ENCODE measurements at regions not wholly inside any gene's neighbourhood (a gene's known extent, or its start where the extent isn't known, plus 50 kb on each side); places are given as distances from the start of the nearest gene placed in this dataset.

DNA sequence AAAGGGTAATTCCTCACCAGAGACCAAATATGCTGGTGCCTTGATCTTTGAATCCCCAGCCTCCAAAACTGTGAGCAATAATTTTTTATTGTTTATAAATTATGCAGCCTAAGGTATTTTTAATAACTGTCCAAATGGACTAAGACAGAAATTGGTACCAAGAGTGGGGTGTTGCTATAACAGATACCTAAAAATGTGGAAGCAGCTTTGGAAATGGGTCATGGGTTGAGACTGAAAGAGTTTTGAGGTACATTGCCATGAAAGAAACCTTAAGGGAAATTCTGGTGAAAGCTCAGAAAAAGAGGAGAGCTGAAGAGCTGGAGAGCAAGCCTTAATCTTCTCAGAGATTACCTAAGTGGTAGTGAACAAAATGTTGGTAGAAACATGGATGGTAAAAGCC, 378.2 kb downstream of the NXPE2 start:
- DNase-seq (ENCODE audit: low spot score): no peak
- Histone ChIP-seq H3K27me3 (ENCODE audit: control insufficient read depth in 4 of 4, insufficient read depth in 4 of 4, low read length in 3 of 4) (no peaks in the 10 kb centered on the region), H3K4me1 (ENCODE audit: control insufficient read depth in 4 of 4, insufficient read depth in 4 of 4, low read length in 3 of 4) (no peaks in the 10 kb centered on the region), H3K4me3 (ENCODE audit: low read depth in 1 of 3, low read length in 3 of 3) (no peak overlapping the region), H3K27ac (ENCODE audit: low read depth in 1 of 2, low read length in 2 of 2) (no peak overlapping the region), H3K9me3 (ENCODE audit: control insufficient read depth in 4 of 4, low read length in 3 of 4) (peaks cover 2 to 13% (median 4%) of the 10 kb centered on the region in 4 donors), H3K9ac (ENCODE audit: low read depth in 1 of 2, low read length in 2 of 2) (no peak overlapping the region), H3K36me3 (ENCODE audit: control insufficient read depth in 4 of 4, insufficient read depth in 3 of 4, low read depth in 1 of 4, low read length in 3 of 4) (no peaks in the 10 kb centered on the region)
- TF ChIP-seq YY1 (IDR thresholded peaks at IDR 0.05) (no peak), FOXA1 (IDR thresholded peaks at IDR 0.05) (no peak), EGR1 (IDR thresholded peaks at IDR 0.05; ENCODE audit: low read depth in 2 of 2) (no peak), SP1 (IDR thresholded peaks at IDR 0.05) (no peak), RXRA (IDR thresholded peaks at IDR 0.05) (no peak), FOXA2 (IDR thresholded peaks at IDR 0.05) (no peak), JUND (IDR thresholded peaks at IDR 0.05) (no peak)
- TF ChIP-seq, protein P1, sequence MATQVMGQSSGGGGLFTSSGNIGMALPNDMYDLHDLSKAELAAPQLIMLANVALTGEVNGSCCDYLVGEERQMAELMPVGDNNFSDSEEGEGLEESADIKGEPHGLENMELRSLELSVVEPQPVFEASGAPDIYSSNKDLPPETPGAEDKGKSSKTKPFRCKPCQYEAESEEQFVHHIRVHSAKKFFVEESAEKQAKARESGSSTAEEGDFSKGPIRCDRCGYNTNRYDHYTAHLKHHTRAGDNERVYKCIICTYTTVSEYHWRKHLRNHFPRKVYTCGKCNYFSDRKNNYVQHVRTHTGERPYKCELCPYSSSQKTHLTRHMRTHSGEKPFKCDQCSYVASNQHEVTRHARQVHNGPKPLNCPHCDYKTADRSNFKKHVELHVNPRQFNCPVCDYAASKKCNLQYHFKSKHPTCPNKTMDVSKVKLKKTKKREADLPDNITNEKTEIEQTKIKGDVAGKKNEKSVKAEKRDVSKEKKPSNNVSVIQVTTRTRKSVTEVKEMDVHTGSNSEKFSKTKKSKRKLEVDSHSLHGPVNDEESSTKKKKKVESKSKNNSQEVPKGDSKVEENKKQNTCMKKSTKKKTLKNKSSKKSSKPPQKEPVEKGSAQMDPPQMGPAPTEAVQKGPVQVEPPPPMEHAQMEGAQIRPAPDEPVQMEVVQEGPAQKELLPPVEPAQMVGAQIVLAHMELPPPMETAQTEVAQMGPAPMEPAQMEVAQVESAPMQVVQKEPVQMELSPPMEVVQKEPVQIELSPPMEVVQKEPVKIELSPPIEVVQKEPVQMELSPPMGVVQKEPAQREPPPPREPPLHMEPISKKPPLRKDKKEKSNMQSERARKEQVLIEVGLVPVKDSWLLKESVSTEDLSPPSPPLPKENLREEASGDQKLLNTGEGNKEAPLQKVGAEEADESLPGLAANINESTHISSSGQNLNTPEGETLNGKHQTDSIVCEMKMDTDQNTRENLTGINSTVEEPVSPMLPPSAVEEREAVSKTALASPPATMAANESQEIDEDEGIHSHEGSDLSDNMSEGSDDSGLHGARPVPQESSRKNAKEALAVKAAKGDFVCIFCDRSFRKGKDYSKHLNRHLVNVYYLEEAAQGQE (IDR thresholded peaks at IDR 0.05): no peak
- TF ChIP-seq, protein P2, sequence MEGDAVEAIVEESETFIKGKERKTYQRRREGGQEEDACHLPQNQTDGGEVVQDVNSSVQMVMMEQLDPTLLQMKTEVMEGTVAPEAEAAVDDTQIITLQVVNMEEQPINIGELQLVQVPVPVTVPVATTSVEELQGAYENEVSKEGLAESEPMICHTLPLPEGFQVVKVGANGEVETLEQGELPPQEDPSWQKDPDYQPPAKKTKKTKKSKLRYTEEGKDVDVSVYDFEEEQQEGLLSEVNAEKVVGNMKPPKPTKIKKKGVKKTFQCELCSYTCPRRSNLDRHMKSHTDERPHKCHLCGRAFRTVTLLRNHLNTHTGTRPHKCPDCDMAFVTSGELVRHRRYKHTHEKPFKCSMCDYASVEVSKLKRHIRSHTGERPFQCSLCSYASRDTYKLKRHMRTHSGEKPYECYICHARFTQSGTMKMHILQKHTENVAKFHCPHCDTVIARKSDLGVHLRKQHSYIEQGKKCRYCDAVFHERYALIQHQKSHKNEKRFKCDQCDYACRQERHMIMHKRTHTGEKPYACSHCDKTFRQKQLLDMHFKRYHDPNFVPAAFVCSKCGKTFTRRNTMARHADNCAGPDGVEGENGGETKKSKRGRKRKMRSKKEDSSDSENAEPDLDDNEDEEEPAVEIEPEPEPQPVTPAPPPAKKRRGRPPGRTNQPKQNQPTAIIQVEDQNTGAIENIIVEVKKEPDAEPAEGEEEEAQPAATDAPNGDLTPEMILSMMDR (IDR thresholded peaks at IDR 0.05; ENCODE audit: low read depth, low read length, missing input control): no peak

DNA sequence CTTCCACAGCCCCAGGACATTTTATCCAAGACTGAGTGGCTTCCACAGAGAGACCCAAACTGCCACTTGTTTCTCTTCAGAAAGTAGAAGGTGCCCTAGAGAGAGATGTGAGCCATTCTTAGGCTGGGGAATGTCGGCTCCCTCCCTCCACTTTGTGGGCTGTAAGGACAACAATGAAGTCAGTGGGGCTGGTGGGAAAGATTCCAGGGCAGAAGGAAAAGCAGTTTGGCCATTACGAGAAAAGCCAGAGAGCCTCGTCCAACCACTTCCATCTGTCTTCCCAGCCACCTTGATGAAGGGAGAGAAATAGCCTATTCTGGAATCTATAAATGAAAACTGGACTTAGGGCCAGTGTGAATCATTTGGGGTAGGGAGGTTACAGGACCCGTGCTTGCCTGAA, 382.5 kb downstream of the NXPE2 start:
- no peaks in the 10 kb centered on the region for H3K36me3 ChIP-seq (ENCODE audit: control insufficient read depth in 4 of 4, insufficient read depth in 3 of 4, low read depth in 1 of 4, low read length in 3 of 4)
- TF ChIP-seq RXRA (IDR thresholded peaks at IDR 0.05): no peak
- TF ChIP-seq YY1 (IDR thresholded peaks at IDR 0.05): no peak
- TF ChIP-seq TAF1 (conservative IDR thresholded peaks at IDR 0.05): no peak
- TF ChIP-seq, protein P3, sequence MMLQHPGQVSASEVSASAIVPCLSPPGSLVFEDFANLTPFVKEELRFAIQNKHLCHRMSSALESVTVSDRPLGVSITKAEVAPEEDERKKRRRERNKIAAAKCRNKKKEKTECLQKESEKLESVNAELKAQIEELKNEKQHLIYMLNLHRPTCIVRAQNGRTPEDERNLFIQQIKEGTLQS (IDR thresholded peaks at IDR 0.05): no peak
- no peak for TF ChIP-seq JUND (IDR thresholded peaks at IDR 0.05)
- TF ChIP-seq, protein P1 (IDR thresholded peaks at IDR 0.05): no peak
- TF ChIP-seq HNF4G (IDR thresholded peaks at IDR 0.05): no peak
- no peak for TF ChIP-seq SP1 (IDR thresholded peaks at IDR 0.05)
- TF ChIP-seq HNF4A (conservative IDR thresholded peaks at IDR 0.05): no peak
- no peak for TF ChIP-seq GABPA (IDR thresholded peaks at IDR 0.05 in 1 of 2, conservative IDR thresholded peaks at IDR 0.05 in 1 of 2)
- TF ChIP-seq, protein P4, sequence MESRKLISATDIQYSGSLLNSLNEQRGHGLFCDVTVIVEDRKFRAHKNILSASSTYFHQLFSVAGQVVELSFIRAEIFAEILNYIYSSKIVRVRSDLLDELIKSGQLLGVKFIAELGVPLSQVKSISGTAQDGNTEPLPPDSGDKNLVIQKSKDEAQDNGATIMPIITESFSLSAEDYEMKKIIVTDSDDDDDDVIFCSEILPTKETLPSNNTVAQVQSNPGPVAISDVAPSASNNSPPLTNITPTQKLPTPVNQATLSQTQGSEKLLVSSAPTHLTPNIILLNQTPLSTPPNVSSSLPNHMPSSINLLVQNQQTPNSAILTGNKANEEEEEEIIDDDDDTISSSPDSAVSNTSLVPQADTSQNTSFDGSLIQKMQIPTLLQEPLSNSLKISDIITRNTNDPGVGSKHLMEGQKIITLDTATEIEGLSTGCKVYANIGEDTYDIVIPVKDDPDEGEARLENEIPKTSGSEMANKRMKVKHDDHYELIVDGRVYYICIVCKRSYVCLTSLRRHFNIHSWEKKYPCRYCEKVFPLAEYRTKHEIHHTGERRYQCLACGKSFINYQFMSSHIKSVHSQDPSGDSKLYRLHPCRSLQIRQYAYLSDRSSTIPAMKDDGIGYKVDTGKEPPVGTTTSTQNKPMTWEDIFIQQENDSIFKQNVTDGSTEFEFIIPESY (IDR thresholded peaks at IDR 0.05): no peak
- no peak for TF ChIP-seq RAD21 (IDR thresholded peaks at IDR 0.05)
- no peak for TF ChIP-seq FOXA1 (IDR thresholded peaks at IDR 0.05)
- TF ChIP-seq, protein P5, sequence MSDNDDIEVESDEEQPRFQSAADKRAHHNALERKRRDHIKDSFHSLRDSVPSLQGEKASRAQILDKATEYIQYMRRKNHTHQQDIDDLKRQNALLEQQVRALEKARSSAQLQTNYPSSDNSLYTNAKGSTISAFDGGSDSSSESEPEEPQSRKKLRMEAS (IDR thresholded peaks at IDR 0.05): no peak
- no peak for TF ChIP-seq FOXA2 (IDR thresholded peaks at IDR 0.05)
- peaks cover 0 to 2% (median 0%) of the 10 kb centered on the region in 4 donors for H3K27me3 ChIP-seq (ENCODE audit: control insufficient read depth in 4 of 4, insufficient read depth in 4 of 4, low read length in 3 of 4)
- H3K9me3 ChIP-seq (ENCODE audit: control insufficient read depth in 4 of 4, low read length in 3 of 4): peaks cover 7 to 24% (median 11%) of the 10 kb centered on the region in 4 donors
- no peak for DNase-seq (ENCODE audit: low spot score)
- WGBS: 61% methylated on average over 4 of the region's 4 CpGs
- H3K27ac ChIP-seq (ENCODE audit: low read depth in 1 of 2, low read length in 2 of 2): no peak overlapping the region
- no peak overlapping the region for H3K9ac ChIP-seq (ENCODE audit: low read depth in 1 of 2, low read length in 2 of 2)
- H3K4me1 ChIP-seq (ENCODE audit: control insufficient read depth in 4 of 4, insufficient read depth in 4 of 4, low read length in 3 of 4): no peaks in the 10 kb centered on the region
- H3K4me3 ChIP-seq (ENCODE audit: low read depth in 1 of 3, low read length in 3 of 3): no peak overlapping the region
